HEK293T (cell line): ENCODE measurements at regions not wholly inside any gene's neighbourhood (a gene's known extent, or its start where the extent isn't known, plus 50 kb on each side); places are given as distances from the start of the nearest gene placed in this dataset.

Source experiments
- CTCF ChIA-PET: fragments of 350-600 bp; formaldehyde crosslinking; extraction: SDS; loops from one replicate; lab custom pipeline; 2021; ENCODE audit warnings: antibody characterized with exemption, inconsistent platforms; lab: Yijun Ruan, JAX
- POLR2A ChIA-PET: fragments of 350-600 bp; formaldehyde crosslinking; extraction: SDS; loops from one replicate; lab custom pipeline; 2020; ENCODE audit warnings: antibody characterized with exemption, inconsistent platforms; lab: Yijun Ruan, JAX
- DNase-seq: peaks from one replicate; pipeline ENCODE4 v3.0.0; 2012; ENCODE audit warnings: mixed read lengths; ENCODE audit errors: extremely low spot score
- ARNT ChIP-seq: fragments of 450-650 bp; IDR thresholded peaks from 2 replicates; pipeline ENCODE4 v1.6.1; 2017; ENCODE audit warnings: mild to moderate bottlenecking
- BHLHE40 ChIP-seq: fragments of 450-650 bp; IDR thresholded peaks from 2 replicates; pipeline ENCODE4 v1.6.1; 2016; ENCODE audit warnings: mild to moderate bottlenecking, moderate library complexity, borderline replicate concordance
- CTBP1 ChIP-seq: fragments of 450-650 bp; IDR thresholded peaks from 2 replicates; pipeline ENCODE4 v1.6.1; 2016; ENCODE audit warnings: borderline replicate concordance
- ELF4 ChIP-seq: fragments of 450-650 bp; IDR thresholded peaks from 2 replicates; pipeline ENCODE4 v1.6.1; 2017; ENCODE audit warnings: antibody characterized with exemption
- FOXA1 ChIP-seq: fragments of 450-650 bp; IDR thresholded peaks from 2 replicates; pipeline ENCODE4 v1.6.1; 2016; ENCODE audit warnings: mild to moderate bottlenecking
- FOXK2 ChIP-seq: fragments of 450-650 bp; IDR thresholded peaks from 2 replicates; pipeline ENCODE4 v1.6.1; 2016; ENCODE audit warnings: mild to moderate bottlenecking
- FOXM1 ChIP-seq: fragments of 450-650 bp; IDR thresholded peaks from 2 replicates; pipeline ENCODE4 v1.6.1; 2017; ENCODE audit warnings: mild to moderate bottlenecking, borderline replicate concordance
- HDGF ChIP-seq: fragments of 450-650 bp; IDR thresholded peaks from 2 replicates; pipeline ENCODE4 v1.6.1; 2017; ENCODE audit warnings: antibody characterized with exemption, borderline replicate concordance
- L3MBTL2 ChIP-seq: fragments of 450-650 bp; conservative IDR thresholded peaks from 2 replicates; pipeline ENCODE4 v1.6.1; 2016; ENCODE audit warnings: mild to moderate bottlenecking
- LEF1 ChIP-seq: fragments of 450-650 bp; IDR thresholded peaks from 2 replicates; pipeline ENCODE4 v1.6.1; 2017; ENCODE audit warnings: mild to moderate bottlenecking, borderline replicate concordance
- NFRKB ChIP-seq: fragments of 450-650 bp; IDR thresholded peaks from 2 replicates; pipeline ENCODE4 v1.6.1; 2016; ENCODE audit warnings: mild to moderate bottlenecking, moderate library complexity
- SP1 ChIP-seq: fragments of 450-650 bp; IDR thresholded peaks from 2 replicates; pipeline ENCODE4 v1.6.1; 2017
- SUZ12 ChIP-seq: fragments of 450-650 bp; IDR thresholded peaks from 2 replicates; pipeline ENCODE4 v1.6.1; 2016; ENCODE audit warnings: mild to moderate bottlenecking
- TARDBP ChIP-seq: fragments of 450-650 bp; IDR thresholded peaks from 2 replicates; pipeline ENCODE4 v1.6.1; 2016
- ZNF384 ChIP-seq: fragments of 450-650 bp; IDR thresholded peaks from 2 replicates; pipeline ENCODE4 v1.6.1; 2016
- TF ChIP-seq, protein P1 (sequence below): fragments of 450-650 bp; IDR thresholded peaks from 2 replicates; pipeline ENCODE4 v1.6.1; 2016

DNA sequence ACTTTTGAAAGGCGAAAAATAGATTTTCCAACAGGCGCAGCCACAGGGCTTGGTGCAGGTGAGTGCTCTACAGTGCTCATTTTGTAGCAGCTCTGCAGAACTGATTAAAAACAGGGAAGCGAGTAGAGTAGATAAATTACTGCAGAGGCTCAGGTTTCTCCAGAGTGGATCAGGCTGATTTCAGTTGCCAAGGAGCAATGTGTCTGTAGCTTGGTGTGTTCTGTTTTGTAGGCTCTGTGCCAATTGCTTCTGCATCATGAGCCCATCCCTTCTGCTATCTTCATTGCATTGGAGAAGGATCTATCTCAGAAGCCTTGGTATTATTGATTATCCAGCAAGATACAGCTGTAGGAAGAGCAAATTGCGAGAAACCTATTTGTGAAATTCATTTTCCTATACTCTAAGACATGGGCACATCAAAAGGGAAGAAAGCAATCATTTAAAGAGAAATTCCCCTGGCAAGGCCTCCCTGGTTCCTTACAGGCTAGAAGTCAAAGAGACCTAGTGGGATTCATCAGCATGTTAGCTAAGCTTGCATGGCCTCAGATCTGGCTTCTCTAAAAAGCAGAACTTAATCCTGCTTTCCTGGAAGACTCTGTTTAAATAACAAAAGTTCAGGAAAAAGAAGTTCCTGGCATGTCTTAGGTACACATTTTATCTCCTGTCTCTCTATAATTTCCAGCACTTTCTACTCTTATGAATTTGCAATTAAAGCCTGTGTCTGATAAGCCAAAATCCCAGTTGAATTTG, 432.4 kb upstream of the ATP10A start:
- no peak for TF ChIP-seq ZNF384
- TF ChIP-seq FOXA1, result no peak
- TF ChIP-seq L3MBTL2, result no peak
- TF ChIP-seq FOXM1, result no peak
- TF ChIP-seq LEF1, result no peak
- TF ChIP-seq TARDBP, result no peak
- TF ChIP-seq, protein P1, sequence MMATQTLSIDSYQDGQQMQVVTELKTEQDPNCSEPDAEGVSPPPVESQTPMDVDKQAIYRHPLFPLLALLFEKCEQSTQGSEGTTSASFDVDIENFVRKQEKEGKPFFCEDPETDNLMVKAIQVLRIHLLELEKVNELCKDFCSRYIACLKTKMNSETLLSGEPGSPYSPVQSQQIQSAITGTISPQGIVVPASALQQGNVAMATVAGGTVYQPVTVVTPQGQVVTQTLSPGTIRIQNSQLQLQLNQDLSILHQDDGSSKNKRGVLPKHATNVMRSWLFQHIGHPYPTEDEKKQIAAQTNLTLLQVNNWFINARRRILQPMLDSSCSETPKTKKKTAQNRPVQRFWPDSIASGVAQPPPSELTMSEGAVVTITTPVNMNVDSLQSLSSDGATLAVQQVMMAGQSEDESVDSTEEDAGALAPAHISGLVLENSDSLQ, result no peak
- TF ChIP-seq ARNT, result no peak
- no peak for TF ChIP-seq HDGF
- TF ChIP-seq FOXK2, result no peak
- no peak for TF ChIP-seq NFRKB
- TF ChIP-seq BHLHE40, result no peak
- TF ChIP-seq ELF4, result no peak
- TF ChIP-seq CTBP1, result no peak
- POLR2A ChIA-PET, result no interaction called here
- CTCF ChIA-PET, result no interaction called here
- no peak for DNase-seq

DNA sequence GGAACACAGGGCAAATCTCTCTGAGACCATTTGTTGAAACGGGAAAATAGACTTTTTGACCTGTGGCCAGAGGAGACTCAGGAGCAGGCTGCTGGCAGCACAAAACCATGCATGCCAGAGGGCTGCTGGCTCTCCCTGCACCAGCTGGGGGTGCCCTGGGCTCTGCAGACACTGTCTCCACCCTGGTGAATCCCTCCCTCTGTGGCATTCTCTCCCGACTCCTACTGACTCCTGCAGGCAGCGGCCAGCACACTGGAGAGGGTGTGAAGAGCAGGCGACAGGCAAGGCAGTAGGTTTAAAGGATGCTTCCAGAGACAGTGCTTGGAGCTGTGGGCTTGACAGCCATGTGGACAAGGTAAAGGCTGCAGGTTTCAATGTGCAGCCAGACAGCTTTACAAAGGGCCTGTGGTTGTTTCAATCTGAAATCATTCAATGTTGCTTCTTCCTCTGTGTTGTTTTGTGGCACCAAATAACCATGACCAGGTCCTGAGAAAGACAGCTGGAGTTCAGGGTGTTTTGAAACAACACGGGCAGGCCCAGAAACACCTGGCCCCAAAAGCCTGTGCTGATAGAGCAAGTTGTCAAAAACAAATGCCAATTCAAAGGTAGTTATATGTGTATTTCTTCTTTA, 431.0 kb upstream of the ATP10A start:
- ChIA-PET CTCF (no interaction called here), POLR2A (no interaction called here)
- DNase-seq, result no peak
- TF ChIP-seq SUZ12 (no peak), SP1 (no peak)
- TF ChIP-seq, protein P1, result no peak

DNA sequence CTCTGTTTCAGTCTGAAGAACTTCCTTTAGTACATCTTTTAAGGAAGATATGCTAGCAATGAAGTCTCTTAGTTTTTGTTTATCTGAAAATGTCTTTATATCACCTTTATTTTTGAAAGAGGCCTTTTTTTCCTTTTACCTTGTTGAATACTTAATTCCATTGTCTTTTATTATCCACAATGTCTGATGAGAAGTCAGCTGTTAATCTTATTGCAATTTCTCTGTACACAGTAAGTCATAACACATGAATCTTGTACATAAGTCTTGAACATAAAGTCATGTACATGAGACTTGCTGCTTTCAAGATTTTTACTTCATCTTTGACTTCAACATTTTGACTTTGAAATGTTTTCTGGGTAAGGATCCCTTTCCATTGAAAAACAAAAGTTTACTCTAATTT, 424.3 kb upstream of the ATP10A start:
- TF ChIP-seq BHLHE40, result no peak
- TF ChIP-seq, protein P1, result no peak
- no peak for TF ChIP-seq ARNT
- no peak for TF ChIP-seq NFRKB
- no peak for TF ChIP-seq TARDBP
- no peak for TF ChIP-seq LEF1
- no peak for TF ChIP-seq HDGF
- TF ChIP-seq FOXK2, result no peak
- TF ChIP-seq FOXM1, result no peak
- no peak for TF ChIP-seq ELF4
- no peak for TF ChIP-seq L3MBTL2
- no peak for TF ChIP-seq FOXA1
- ChIA-PET POLR2A (no interaction called here), CTCF (no interaction called here)
- DNase-seq, result no peak

DNA sequence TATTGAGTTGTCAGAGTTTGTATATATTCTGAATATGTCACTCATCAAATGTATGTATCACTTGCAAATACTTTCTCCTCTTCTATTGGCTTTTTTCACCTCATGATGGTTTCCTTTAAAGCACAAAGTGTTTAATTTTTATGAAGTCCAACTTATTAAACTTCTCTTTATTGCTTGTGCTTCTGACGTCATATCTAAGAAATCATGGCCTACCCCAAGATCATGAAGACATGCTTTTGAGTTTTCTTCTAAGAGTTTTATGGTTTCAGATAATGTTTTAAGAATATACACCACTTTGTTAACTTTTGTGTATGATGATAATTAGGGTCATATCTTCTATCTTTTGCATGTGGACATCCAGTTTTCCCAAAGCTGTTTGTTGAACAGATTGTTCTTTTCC, 417.2 kb upstream of the ATP10A start:
- CTCF ChIA-PET, result no interaction called here
- DNase-seq, result no peak
- TF ChIP-seq TARDBP, result no peak
- TF ChIP-seq NFRKB, result no peak
- TF ChIP-seq FOXK2, result no peak
- TF ChIP-seq FOXA1, result no peak
- TF ChIP-seq, protein P1, result no peak
- no peak for TF ChIP-seq ARNT
- TF ChIP-seq FOXM1, result no peak
- TF ChIP-seq BHLHE40, result no peak
- no peak for TF ChIP-seq CTBP1
- TF ChIP-seq L3MBTL2, result no peak
- no peak for TF ChIP-seq HDGF
- TF ChIP-seq ZNF384, result no peak
- POLR2A ChIA-PET, result no interaction called here

DNA sequence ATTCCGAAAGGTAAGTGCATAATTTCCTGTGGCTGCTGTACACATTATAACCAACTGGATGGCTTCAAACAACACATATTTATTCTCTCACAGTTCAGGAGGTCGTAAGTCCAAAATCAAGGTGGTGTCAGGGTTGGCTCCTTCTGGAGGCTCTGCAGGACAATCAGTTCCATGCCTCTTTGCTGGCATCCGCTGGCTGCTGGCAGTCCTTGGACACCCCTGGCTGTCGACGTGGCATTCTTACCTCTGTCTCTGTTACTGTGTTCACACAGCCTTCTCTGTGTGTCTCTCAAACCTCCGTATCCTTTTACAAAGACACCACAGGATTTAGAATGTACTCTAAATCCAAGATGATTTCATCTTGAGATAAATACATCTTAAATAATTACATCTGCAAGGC, 398.8 kb upstream of the ATP10A start:
- CTCF ChIA-PET, result no interaction called here
- TF ChIP-seq TARDBP (no peak), FOXM1 (no peak), ELF4 (no peak), HDGF (no peak), ARNT (no peak), SP1 (no peak), CTBP1 (no peak), FOXA1 (no peak), FOXK2 (no peak), LEF1 (no peak), ZNF384 (no peak)
- TF ChIP-seq, protein P1, result no peak

More for the DNA sequence above, 398.8 kb upstream of the ATP10A start:
- DNase-seq, result no peak
- POLR2A ChIA-PET, result no interaction called here
